DND-41 (cell line): ENCODE measurements at regions not wholly inside any gene's neighbourhood (a gene's known extent, or its start where the extent isn't known, plus 50 kb on each side); places are given as distances from the start of the nearest gene placed in this dataset.

Experiments
- EZH2 ChIP-seq: IDR thresholded peaks from 3 replicates; pipeline ENCODE4 v1.6.1; 2012; ENCODE audit warnings: borderline replicate concordance, low read depth, mild to moderate bottlenecking, moderate library complexity, low read length, inconsistent platforms; ENCODE audit not compliant: severe bottlenecking
- TF ChIP-seq, protein P1 (sequence below): IDR thresholded peaks from 2 replicates; pipeline ENCODE4 v1.5.1; 2012; ENCODE audit warnings: borderline replicate concordance, low read length, moderate library complexity, mild to moderate bottlenecking; ENCODE audit not compliant: poor library complexity, severe bottlenecking; ENCODE audit errors: extremely low read depth

DNA sequence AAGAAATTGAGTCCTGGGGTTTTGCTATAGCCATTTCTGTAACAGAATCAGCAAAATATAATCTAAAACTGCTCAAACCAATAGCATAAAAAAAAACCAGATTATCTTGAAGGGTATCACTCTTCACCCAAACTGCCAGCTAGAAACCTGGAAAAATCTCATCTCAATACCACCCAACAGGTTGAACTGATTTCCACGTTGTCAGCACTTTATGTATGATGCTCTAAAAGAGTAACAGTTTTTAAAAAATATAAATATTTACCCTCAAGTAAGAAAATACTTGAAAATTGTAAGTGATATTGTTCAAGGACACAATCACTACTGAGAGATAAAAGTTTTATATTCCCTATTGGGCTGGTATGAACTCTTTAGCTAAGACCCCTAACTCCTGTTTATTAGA, 451.3 kb downstream of the EPHA3 start:
- no peak for TF ChIP-seq EZH2
- TF ChIP-seq, protein P1, sequence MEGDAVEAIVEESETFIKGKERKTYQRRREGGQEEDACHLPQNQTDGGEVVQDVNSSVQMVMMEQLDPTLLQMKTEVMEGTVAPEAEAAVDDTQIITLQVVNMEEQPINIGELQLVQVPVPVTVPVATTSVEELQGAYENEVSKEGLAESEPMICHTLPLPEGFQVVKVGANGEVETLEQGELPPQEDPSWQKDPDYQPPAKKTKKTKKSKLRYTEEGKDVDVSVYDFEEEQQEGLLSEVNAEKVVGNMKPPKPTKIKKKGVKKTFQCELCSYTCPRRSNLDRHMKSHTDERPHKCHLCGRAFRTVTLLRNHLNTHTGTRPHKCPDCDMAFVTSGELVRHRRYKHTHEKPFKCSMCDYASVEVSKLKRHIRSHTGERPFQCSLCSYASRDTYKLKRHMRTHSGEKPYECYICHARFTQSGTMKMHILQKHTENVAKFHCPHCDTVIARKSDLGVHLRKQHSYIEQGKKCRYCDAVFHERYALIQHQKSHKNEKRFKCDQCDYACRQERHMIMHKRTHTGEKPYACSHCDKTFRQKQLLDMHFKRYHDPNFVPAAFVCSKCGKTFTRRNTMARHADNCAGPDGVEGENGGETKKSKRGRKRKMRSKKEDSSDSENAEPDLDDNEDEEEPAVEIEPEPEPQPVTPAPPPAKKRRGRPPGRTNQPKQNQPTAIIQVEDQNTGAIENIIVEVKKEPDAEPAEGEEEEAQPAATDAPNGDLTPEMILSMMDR = no peak
